ENCODE measurements at regions not wholly inside any gene's neighbourhood (a gene's known extent, or its start where the extent isn't known, plus 50 kb on each side); places are given as distances from the start of the nearest gene placed in this dataset.

DNA sequence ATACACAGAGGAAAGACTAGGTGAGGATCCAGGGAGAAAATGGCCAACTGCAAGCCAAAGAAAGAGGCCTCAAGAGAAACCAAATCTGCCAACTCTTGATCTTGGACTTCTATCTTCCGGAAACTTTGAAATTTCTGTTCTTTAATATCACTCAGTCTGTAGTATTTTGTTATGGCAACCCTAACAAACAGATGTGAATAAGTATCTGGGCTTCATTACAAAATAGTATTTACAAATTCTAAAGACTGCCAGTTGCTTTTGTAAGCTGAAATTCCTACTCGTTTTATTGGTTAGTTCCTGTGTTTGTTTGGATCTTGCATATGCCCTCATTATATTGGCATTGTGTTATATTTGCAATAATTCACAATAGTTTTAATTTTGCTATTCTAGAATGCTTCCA is 143.2 kb upstream of the USP15 start:
- DNase-seq (ENCODE audit: low read depth) = no peak

GRCh38 chr12:62123721-62124203 is 136.4 kb upstream of the USP15 start:
- peak; percentile 43 for DNase-seq (ENCODE audit: low read depth)

GRCh38 chr12:62127516-62127915 is 132.7 kb upstream of the USP15 start:
- no peak for DNase-seq (ENCODE audit: low read depth)

- no peak for DNase-seq (ENCODE audit: low read depth)
Observed at GRCh38 chr12:62128175-62128975, 131.8 kb upstream of the USP15 start.

DNA sequence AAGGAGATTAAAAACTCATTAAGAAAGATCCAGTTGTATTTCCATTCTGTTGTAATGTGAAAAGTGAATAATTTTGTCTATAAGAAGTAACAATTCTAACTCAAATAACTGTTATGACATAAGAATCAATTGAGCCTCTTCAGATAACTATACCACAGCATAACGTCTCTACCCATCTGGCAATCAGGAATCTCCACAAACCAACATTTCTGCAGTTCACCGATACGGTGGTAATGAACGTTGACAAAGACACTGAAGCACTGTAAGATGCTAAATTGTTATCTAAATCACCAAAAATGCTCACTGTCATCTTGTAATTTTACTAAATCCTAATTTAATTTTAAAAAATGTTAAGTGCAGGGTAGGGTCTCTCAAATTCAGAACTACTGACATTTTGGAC is 130.9 kb upstream of the USP15 start:
- DNase-seq (ENCODE audit: low read depth) = no peak

GRCh38 chr12:62130402-62130801 is 129.8 kb upstream of the USP15 start:
- DNase-seq (ENCODE audit: low read depth) = no peak

- no peak for DNase-seq (ENCODE audit: low read depth)
Observed at GRCh38 chr12:62130834-62131552, 129.2 kb upstream of the USP15 start.

DNA sequence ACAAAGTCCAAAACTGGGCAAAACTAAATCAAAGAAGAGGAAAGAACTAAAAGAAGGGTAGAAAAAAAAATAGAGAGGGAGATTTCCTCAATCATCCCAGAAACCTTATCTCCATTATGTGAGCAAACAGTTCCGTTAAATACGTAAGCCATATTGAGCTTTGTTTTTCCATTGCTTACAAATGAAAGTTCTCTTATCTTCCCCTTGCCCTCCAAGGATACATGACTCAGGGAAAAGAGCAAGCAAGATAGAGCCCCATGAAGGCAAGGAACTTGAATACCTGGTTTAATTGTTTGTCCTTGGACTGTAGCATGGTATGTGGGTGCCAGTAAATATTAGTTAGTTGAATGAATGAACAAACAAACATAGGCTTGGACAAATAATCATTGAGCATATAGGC is 126.8 kb upstream of the USP15 start:
- DNase-seq (ENCODE audit: low read depth) = no peak

- DNase-seq (ENCODE audit: low read depth) = no peak
Observed at GRCh38 chr12:62135553-62136200, 124.5 kb upstream of the USP15 start.

GRCh38 chr12:62136496-62136895 is 123.7 kb upstream of the USP15 start:
- no peak for DNase-seq (ENCODE audit: low read depth)

DNA sequence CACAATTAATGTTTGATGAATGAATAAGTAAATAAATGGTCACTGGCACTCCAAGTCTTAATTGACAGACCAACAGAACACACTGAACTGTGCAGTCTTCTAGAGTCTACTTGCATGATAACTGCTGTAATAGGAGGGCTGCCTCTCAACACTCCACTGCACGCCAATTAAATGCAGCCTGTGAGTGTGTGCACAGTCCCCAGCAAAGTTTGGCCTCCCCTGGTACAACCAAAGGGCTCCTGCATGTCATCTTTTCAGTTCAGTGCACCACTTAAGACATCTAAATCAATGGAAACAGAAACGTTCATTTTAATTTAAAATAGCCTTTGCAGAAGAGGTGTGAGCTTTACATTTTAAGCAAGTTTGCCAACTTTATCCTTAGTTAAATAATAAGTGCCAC is 121.7 kb upstream of the USP15 start:
- DNase-seq (ENCODE audit: low read depth) = no peak

DNA sequence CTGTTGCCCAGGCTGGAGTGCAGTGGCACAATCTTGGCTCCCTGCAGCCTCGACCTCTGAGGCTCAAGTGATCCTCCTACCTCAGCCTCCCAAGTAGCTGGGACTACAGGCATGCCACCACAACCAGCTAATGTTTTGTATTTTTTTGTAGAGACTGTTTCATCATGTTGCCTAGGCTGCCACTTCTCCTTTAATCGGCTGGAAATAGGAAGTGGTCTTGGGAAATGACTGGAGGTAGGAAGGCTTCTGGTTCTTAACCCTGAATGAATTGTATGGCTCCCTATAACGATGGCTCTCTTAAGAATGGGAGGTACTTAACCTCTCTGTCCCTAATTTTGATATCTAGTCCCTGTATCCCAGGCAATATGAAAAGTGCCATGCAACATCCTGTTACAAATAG is 113.9 kb upstream of the USP15 start:
- DNase-seq (ENCODE audit: low read depth) = no peak

DNA sequence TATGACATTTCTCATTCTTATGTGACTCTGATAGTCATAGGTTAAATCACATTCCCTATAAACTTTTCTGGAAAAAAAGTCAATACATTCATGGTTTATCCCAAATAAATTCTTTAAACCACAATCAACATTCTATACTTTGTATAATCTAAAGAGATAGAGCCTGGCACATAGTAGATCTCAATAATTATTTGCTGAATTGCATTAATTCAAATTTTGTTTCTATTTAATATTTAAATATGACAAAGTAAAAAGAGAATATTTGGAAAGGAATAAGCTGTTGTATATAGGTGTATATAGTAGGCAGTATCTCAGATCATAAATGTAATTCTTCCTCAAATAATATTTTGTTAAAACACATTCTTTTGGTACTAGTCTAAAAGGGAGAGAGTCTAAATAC is 102.2 kb upstream of the USP15 start:
- no peak for DNase-seq (ENCODE audit: low read depth)

GRCh38 chr12:62158461-62159360 is 101.5 kb upstream of the USP15 start:
- DNase-seq (ENCODE audit: low read depth) = no peak

DNA sequence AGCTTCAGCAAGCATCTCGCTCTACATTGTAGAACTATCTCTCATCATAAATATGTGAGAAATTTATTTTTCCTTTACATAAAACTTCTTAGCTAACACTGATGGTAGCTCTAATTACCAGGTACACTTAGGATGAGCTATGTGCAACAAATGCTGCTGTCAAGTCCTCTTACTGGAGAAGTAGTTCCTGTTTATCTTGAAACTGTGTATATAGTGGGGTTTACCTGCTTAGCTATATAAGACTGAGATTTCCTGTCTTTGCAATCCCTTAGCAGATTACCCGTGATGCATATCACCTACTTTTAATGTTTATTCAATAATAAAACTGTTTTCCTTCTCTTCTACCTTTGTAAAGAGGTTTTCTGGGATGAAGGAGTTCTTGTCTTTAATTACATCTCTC is 98.0 kb upstream of the USP15 start:
- no peak for DNase-seq (ENCODE audit: low read depth)

GRCh38 chr12:62163368-62163767 is 96.8 kb upstream of the USP15 start:
- DNase-seq (ENCODE audit: low read depth) = no peak

DNA sequence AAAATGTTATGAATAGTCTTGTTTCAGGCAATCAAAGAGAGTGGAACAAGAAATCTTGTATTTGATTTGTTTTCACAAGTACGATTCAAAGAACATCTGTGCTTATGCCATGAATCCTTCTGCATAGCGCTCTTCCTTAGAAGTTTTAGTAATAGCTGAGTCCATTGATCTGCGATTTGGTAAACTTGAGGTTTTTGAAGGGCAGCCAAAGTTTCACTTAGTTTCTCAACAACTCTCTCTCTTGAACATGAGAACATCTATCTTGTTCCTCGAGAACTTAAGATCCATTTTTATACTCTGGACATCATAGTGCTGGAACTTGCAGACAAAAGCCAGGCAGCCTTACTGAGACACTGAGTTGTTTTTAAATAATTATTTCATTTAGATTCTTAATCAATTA is 96.2 kb upstream of the USP15 start:
- no peak for DNase-seq (ENCODE audit: low read depth)

DNA sequence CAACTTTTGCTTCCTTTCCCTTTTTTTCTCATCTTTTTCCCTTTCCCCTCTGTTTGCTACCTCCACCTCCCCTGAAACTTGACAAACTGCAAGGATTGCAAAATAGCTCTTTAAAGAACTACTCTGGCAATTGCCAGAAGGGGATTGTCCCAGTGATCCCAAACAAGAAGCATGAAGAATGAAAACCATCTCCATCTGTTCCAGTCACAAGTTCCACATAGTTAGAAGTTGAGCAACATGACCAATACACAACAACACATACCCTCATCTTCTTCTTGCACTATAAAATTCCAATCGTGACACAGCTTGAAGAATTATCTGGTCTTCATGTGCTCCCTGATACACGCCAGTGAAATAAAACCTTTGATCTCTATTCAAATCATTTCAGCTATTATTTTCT is 93.7 kb upstream of the USP15 start:
- no peak for DNase-seq (ENCODE audit: low read depth)

DNA sequence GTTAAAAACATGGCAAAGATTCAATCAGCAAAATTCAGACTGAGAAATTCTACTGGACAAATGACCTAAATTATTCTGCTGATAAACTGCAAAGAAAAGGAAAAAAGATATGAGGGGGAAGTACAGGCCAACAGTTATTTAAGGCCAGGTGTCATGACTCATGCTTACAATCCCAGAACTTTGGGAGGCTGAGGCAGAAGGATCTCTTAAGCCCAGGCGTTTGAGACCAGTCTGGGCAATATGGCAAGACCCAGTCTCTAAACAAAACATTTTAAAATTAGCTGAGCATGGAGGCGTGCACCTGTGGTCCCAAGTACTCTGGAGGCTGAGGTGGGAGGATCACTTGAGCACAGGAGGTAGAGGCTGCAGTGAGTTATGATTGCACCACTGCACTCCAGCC is 91.8 kb upstream of the USP15 start:
- no peak for DNase-seq (ENCODE audit: low read depth)

GRCh38 chr12:62170241-62170640 is 90.0 kb upstream of the USP15 start:
- DNase-seq (ENCODE audit: low read depth) = no peak

- peak; percentile 10 for DNase-seq (ENCODE audit: low read depth)
Observed at GRCh38 chr12:62190689-62191490, 69.3 kb upstream of the USP15 start.

Measured in Daoy (cell line).